ENCODE measurements at regions not wholly inside any gene's neighbourhood (a gene's known extent, or its start where the extent isn't known, plus 50 kb on each side); places are given as distances from the start of the nearest gene placed in this dataset.
"Not testable (repeated sequence)": the region's sequence is repeated elsewhere in the genome, so short reads cannot be mapped to it uniquely, and the experiment has no call there.

DNA sequence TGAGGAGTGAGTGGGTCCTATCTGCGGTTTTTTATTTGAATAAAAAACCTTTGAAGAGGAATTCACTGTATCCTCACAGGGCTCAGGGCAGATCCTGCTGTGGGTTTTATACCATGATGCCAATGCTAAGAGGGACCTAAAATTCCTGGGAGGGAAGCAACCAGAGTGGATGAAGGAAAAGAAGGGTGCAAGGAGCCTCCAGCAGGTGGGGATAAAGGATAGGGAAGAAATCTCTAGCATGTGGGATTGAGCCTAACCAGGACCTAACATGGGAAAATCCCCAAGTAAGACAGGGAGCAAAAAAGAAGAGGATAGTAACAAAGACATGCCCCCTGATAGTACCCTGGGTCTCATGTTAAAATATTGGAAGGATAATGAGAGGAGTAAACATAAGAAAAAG lies 652.8 kb downstream of the GOLGA6L6 start:
- TF ChIP-seq, protein P1, sequence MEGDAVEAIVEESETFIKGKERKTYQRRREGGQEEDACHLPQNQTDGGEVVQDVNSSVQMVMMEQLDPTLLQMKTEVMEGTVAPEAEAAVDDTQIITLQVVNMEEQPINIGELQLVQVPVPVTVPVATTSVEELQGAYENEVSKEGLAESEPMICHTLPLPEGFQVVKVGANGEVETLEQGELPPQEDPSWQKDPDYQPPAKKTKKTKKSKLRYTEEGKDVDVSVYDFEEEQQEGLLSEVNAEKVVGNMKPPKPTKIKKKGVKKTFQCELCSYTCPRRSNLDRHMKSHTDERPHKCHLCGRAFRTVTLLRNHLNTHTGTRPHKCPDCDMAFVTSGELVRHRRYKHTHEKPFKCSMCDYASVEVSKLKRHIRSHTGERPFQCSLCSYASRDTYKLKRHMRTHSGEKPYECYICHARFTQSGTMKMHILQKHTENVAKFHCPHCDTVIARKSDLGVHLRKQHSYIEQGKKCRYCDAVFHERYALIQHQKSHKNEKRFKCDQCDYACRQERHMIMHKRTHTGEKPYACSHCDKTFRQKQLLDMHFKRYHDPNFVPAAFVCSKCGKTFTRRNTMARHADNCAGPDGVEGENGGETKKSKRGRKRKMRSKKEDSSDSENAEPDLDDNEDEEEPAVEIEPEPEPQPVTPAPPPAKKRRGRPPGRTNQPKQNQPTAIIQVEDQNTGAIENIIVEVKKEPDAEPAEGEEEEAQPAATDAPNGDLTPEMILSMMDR (IDR thresholded peaks at IDR 0.05): not testable (repeated sequence)
- not testable (repeated sequence) for TF ChIP-seq POLR2AphosphoS5 (IDR thresholded peaks at IDR 0.05)

All from upper lobe of left lung (tissue), 4 donors.